NCI-H128 (cell line): ENCODE measurements at regions not wholly inside any gene's neighbourhood (a gene's known extent, or its start where the extent isn't known, plus 50 kb on each side); places are given as distances from the start of the nearest gene placed in this dataset.

Experiments used
- DNase-seq: peaks from one replicate; lab custom pipeline; 2025; ENCODE audit not compliant: unreplicated experiment; lab: John Stamatoyannopoulos, UW

- no peak for DNase-seq
Observed at GRCh38 chr13:67758975-67759374, 528.8 kb upstream of the PCDH9 start.

- DNase-seq: no peak
Observed at GRCh38 chr13:67754012-67754411, 523.9 kb upstream of the PCDH9 start.

GRCh38 chr13:67752759-67753158 is 522.6 kb upstream of the PCDH9 start:
- DNase-seq: no peak

GRCh38 chr13:67742478-67742877 is 512.3 kb upstream of the PCDH9 start:
- DNase-seq: no peak

- no peak for DNase-seq
Observed at GRCh38 chr13:67740871-67741535, 510.9 kb upstream of the PCDH9 start.

- DNase-seq: no peak
Observed at GRCh38 chr13:67736646-67737420, 506.7 kb upstream of the PCDH9 start.

GRCh38 chr13:67735651-67736050 is 505.5 kb upstream of the PCDH9 start:
- no peak for DNase-seq

GRCh38 chr13:67726979-67727378 is 496.8 kb upstream of the PCDH9 start:
- DNase-seq: no peak

- no peak for DNase-seq
Observed at GRCh38 chr13:67725999-67726398, 495.9 kb upstream of the PCDH9 start.

- DNase-seq: no peak
Observed at GRCh38 chr13:67713571-67713970, 483.4 kb upstream of the PCDH9 start.

- DNase-seq: no peak
Observed at GRCh38 chr13:67696775-67697174, 466.6 kb upstream of the PCDH9 start.

GRCh38 chr13:67664502-67664901 is 434.4 kb upstream of the PCDH9 start:
- DNase-seq: no peak

GRCh38 chr13:67662997-67663396 is 432.9 kb upstream of the PCDH9 start:
- no peak for DNase-seq

GRCh38 chr13:67652887-67653286 is 422.8 kb upstream of the PCDH9 start:
- no peak for DNase-seq

- no peak for DNase-seq
Observed at GRCh38 chr13:67651908-67652465, 421.9 kb upstream of the PCDH9 start.

- DNase-seq: no peak
Observed at GRCh38 chr13:67650471-67650870, 420.3 kb upstream of the PCDH9 start.

- no peak for DNase-seq
Observed at GRCh38 chr13:67645874-67646467, 415.8 kb upstream of the PCDH9 start.

- DNase-seq: no peak
Observed at GRCh38 chr13:67643516-67644055, 413.4 kb upstream of the PCDH9 start.

- DNase-seq: no peak
Observed at GRCh38 chr13:67642657-67643056, 412.5 kb upstream of the PCDH9 start.

GRCh38 chr13:67635754-67636153 is 405.6 kb upstream of the PCDH9 start:
- DNase-seq: no peak

GRCh38 chr13:67632590-67632989 is 402.5 kb upstream of the PCDH9 start:
- no peak for DNase-seq

GRCh38 chr13:67630640-67631039 is 400.5 kb upstream of the PCDH9 start:
- DNase-seq: no peak
